ENCODE measurements at regions not wholly inside any gene's neighbourhood (a gene's known extent, or its start where the extent isn't known, plus 50 kb on each side); places are given as distances from the start of the nearest gene placed in this dataset.

- no peak for DNase-seq (ENCODE audit: low read depth, low spot score)
- TF ChIP-seq CTCF (optimal IDR thresholded peaks at IDR 0.05 in 1 of 3, IDR thresholded peaks at IDR 0.05 in 1 of 3, conservative IDR thresholded peaks at IDR 0.05 in 1 of 3; ENCODE audit: extremely low read depth in 1 of 3, insufficient read depth in 2 of 3, low read length in 3 of 3) = no peak
- TF ChIP-seq EZH2 (IDR thresholded peaks at IDR 0.05; ENCODE audit: low read length) = no peak
- no peaks in the 10 kb centered on the region for H3K9me3 ChIP-seq (ENCODE audit: control insufficient read depth, low read depth, low read length)
- H3K4me3 ChIP-seq (ENCODE audit: control insufficient read depth in 2 of 3, extremely low read depth in 1 of 3, insufficient read depth in 2 of 3, low read depth in 1 of 3, low read length in 3 of 3) = no peak overlapping the region
- no peak overlapping the region for H2AFZ ChIP-seq (ENCODE audit: control insufficient read depth, low read length)
- H3K27me3 ChIP-seq (ENCODE audit: control insufficient read depth, extremely low read depth, insufficient read depth, low read length) = no peaks in the 10 kb centered on the region
- no peaks in the 10 kb centered on the region for H3K79me2 ChIP-seq (ENCODE audit: control insufficient read depth, insufficient read depth, low read length)
- H3K4me2 ChIP-seq (ENCODE audit: control insufficient read depth, extremely low read depth, insufficient read depth, low read depth, low read length) = no peak overlapping the region
- dilution Hi-C loops (cut with MboI; ENCODE audit: extremely low pct_ligation_motif_present, low sequenced_read_pairs) = no loop called here
- no peak overlapping the region for H3K27ac ChIP-seq (ENCODE audit: control insufficient read depth, insufficient read depth, low read length)
- H3K9ac ChIP-seq (ENCODE audit: control insufficient read depth, extremely low read depth, insufficient read depth, low read length) = no peak overlapping the region
- no peak for FAIRE-seq
- H3K9me1 ChIP-seq (ENCODE audit: control insufficient read depth, extremely low read depth, insufficient read depth, low read length) = no peaks in the 10 kb centered on the region
- no peaks in the 10 kb centered on the region for H4K20me1 ChIP-seq (ENCODE audit: control insufficient read depth, extremely low read depth, insufficient read depth, low read length)
- peaks cover 4% of the 10 kb centered on the region for H3K4me1 ChIP-seq (ENCODE audit: control insufficient read depth, extremely low read depth, insufficient read depth, low read length)
- H3K36me3 ChIP-seq (ENCODE audit: control insufficient read depth in 2 of 2, extremely low read depth in 1 of 2, insufficient read depth in 2 of 2, low read length in 2 of 2) = no peaks in the 10 kb centered on the region
Measured at GRCh38 chr5:106092455-106092854, 1578.3 kb downstream of the EFNA5 start.

GRCh38 chr5:106089073-106089472 is 1581.7 kb downstream of the EFNA5 start:
- no peak for TF ChIP-seq CTCF (optimal IDR thresholded peaks at IDR 0.05 in 1 of 3, IDR thresholded peaks at IDR 0.05 in 1 of 3, conservative IDR thresholded peaks at IDR 0.05 in 1 of 3; ENCODE audit: extremely low read depth in 1 of 3, insufficient read depth in 2 of 3, low read length in 3 of 3)
- no peak for TF ChIP-seq EZH2 (IDR thresholded peaks at IDR 0.05; ENCODE audit: low read length)
- H3K4me3 ChIP-seq (ENCODE audit: control insufficient read depth in 2 of 3, extremely low read depth in 1 of 3, insufficient read depth in 2 of 3, low read depth in 1 of 3, low read length in 3 of 3) = no peak overlapping the region
- peaks cover 2% of the 10 kb centered on the region for H3K4me1 ChIP-seq (ENCODE audit: control insufficient read depth, extremely low read depth, insufficient read depth, low read length)
- H3K27me3 ChIP-seq (ENCODE audit: control insufficient read depth, extremely low read depth, insufficient read depth, low read length) = no peaks in the 10 kb centered on the region
- no peak overlapping the region for H3K9ac ChIP-seq (ENCODE audit: control insufficient read depth, extremely low read depth, insufficient read depth, low read length)
- H2AFZ ChIP-seq (ENCODE audit: control insufficient read depth, low read length) = no peak overlapping the region
- no peaks in the 10 kb centered on the region for H4K20me1 ChIP-seq (ENCODE audit: control insufficient read depth, extremely low read depth, insufficient read depth, low read length)
- H3K36me3 ChIP-seq (ENCODE audit: control insufficient read depth in 2 of 2, extremely low read depth in 1 of 2, insufficient read depth in 2 of 2, low read length in 2 of 2) = no peaks in the 10 kb centered on the region
- no peak for FAIRE-seq
- H3K9me1 ChIP-seq (ENCODE audit: control insufficient read depth, extremely low read depth, insufficient read depth, low read length) = no peaks in the 10 kb centered on the region
- no peak for DNase-seq (ENCODE audit: low read depth, low spot score)
- H3K27ac ChIP-seq (ENCODE audit: control insufficient read depth, insufficient read depth, low read length) = no peak overlapping the region
- no peaks in the 10 kb centered on the region for H3K9me3 ChIP-seq (ENCODE audit: control insufficient read depth, low read depth, low read length)
- no peaks in the 10 kb centered on the region for H3K79me2 ChIP-seq (ENCODE audit: control insufficient read depth, insufficient read depth, low read length)
- dilution Hi-C loops (cut with MboI; ENCODE audit: extremely low pct_ligation_motif_present, low sequenced_read_pairs) = no loop called here
- H3K4me2 ChIP-seq (ENCODE audit: control insufficient read depth, extremely low read depth, insufficient read depth, low read depth, low read length) = no peak overlapping the region
